ENCODE measurements at regions not wholly inside any gene's neighbourhood (a gene's known extent, or its start where the extent isn't known, plus 50 kb on each side); places are given as distances from the start of the nearest gene placed in this dataset.

- DNase-seq (ENCODE audit: low read depth): no peak
Observed at GRCh38 chr3:5270666-5271371, 83.3 kb downstream of the EDEM1 start.

GRCh38 chr3:5271372-5271683, 83.8 kb downstream of the EDEM1 start:
- no peak for DNase-seq (ENCODE audit: low read depth)

- no peak for DNase-seq (ENCODE audit: low read depth)
Observed at GRCh38 chr3:5272387-5272786, 84.9 kb downstream of the EDEM1 start.

- no peak for DNase-seq (ENCODE audit: low read depth)
Observed at GRCh38 chr3:5274091-5274490, 86.6 kb downstream of the EDEM1 start.

- no peak for DNase-seq (ENCODE audit: low read depth)
Observed at GRCh38 chr3:5275529-5275928, 88.0 kb downstream of the EDEM1 start.

- no peak for DNase-seq (ENCODE audit: low read depth)
Observed at GRCh38 chr3:5276934-5277333, 89.4 kb downstream of the EDEM1 start.

GRCh38 chr3:5277612-5278236, 90.2 kb downstream of the EDEM1 start:
- no peak for DNase-seq (ENCODE audit: low read depth)

- no peak for DNase-seq (ENCODE audit: low read depth)
Observed at GRCh38 chr3:5278666-5279065, 91.2 kb downstream of the EDEM1 start.

- no peak for DNase-seq (ENCODE audit: low read depth)
Observed at GRCh38 chr3:5282703-5283102, 95.2 kb downstream of the EDEM1 start.

- no peak for DNase-seq (ENCODE audit: low read depth)
Observed at GRCh38 chr3:5285439-5285838, 97.9 kb downstream of the EDEM1 start.

GRCh38 chr3:5290915-5291314, 103.4 kb downstream of the EDEM1 start:
- DNase-seq (ENCODE audit: low read depth): no peak

GRCh38 chr3:5292512-5292911, 105.0 kb downstream of the EDEM1 start:
- DNase-seq (ENCODE audit: low read depth): no peak

GRCh38 chr3:5293207-5293606, 105.7 kb downstream of the EDEM1 start:
- DNase-seq (ENCODE audit: low read depth): no peak

- DNase-seq (ENCODE audit: low read depth): peak; percentile 4
Observed at GRCh38 chr3:5294356-5294755, 106.8 kb downstream of the EDEM1 start.

GRCh38 chr3:5295191-5295690, 107.7 kb downstream of the EDEM1 start:
- DNase-seq (ENCODE audit: low read depth): no peak

GRCh38 chr3:5296362-5296761, 108.9 kb downstream of the EDEM1 start:
- no peak for DNase-seq (ENCODE audit: low read depth)

GRCh38 chr3:5297895-5298294, 110.4 kb downstream of the EDEM1 start:
- no peak for DNase-seq (ENCODE audit: low read depth)

GRCh38 chr3:5298453-5298852, 110.9 kb downstream of the EDEM1 start:
- DNase-seq (ENCODE audit: low read depth): no peak

- DNase-seq (ENCODE audit: low read depth): no peak
Observed at GRCh38 chr3:5299161-5299560, 111.7 kb downstream of the EDEM1 start.

GRCh38 chr3:5300638-5301037, 113.1 kb downstream of the EDEM1 start:
- DNase-seq (ENCODE audit: low read depth): no peak

- no peak for DNase-seq (ENCODE audit: low read depth)
Observed at GRCh38 chr3:5301651-5302297, 114.3 kb downstream of the EDEM1 start.

GRCh38 chr3:5302661-5303060, 115.2 kb downstream of the EDEM1 start:
- DNase-seq (ENCODE audit: low read depth): no peak

GRCh38 chr3:5304188-5304587, 116.7 kb downstream of the EDEM1 start:
- DNase-seq (ENCODE audit: low read depth): no peak

Data from LHCN-M2 (cell line).